HG03135 (cell line): ENCODE measurements at regions not wholly inside any gene's neighbourhood (a gene's known extent, or its start where the extent isn't known, plus 50 kb on each side); places are given as distances from the start of the nearest gene placed in this dataset.
"Not testable (repeated sequence)": the region's sequence is repeated elsewhere in the genome, so short reads cannot be mapped to it uniquely, and the experiment has no call there.

Experiments used
- ATAC-seq: cut with Tn5 transposase; IDR thresholded peaks from one replicate; pipeline ENCODE4 v1.9.1; 2021; ENCODE audit warnings: mild to moderate bottlenecking, moderate library complexity; ENCODE audit not compliant: unreplicated experiment

GRCh38 chr6:137933696-137934095, 66.6 kb downstream of the TNFAIP3 start:
- ATAC-seq, result no peak

DNA sequence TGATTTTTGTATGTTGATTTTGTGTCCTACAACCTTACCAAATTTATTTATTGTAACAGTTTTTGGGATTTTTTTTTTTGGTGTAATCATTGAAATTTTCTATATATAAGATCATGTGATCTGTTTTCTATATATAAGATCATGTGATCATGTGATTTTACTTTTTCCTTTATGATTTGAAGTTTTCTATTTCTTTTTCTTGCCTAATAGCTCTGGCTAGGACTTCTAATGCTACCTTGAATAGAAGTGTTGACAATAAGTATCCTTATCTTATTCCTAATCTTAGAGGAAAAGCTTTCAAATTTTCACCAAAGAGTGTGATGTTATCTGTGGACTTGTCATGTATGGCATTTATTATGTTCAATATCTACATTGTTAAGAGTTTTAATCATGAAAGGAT, 69.7 kb downstream of the TNFAIP3 start:
- ATAC-seq, result no peak

DNA sequence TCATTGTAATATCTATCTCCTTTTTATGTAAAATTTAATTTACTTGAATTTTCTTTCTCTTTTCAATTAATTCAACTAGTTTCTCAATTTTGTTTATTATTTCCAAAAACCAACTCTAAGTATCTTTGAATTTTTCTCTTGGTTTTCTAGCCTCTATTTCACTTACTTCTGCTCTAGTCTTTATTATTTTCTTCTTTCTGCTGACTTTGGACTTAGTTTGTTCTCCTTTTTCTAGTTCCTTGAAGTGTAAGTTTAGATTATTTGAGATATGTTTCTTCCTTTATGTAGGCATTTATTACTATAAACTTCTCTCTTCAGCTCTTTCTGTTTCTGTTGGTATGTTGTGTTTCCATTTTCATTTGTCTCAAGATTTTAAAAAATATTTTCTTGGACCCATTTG, 70.8 kb downstream of the TNFAIP3 start:
- no peak for ATAC-seq

GRCh38 chr6:137938770-137939379, 71.8 kb downstream of the TNFAIP3 start:
- ATAC-seq, result no peak

- no peak for ATAC-seq
These were observed 74.9 kb downstream of the TNFAIP3 start for GRCh38 chr6:137941995-137942394.

GRCh38 chr6:137942736-137943135, 75.7 kb downstream of the TNFAIP3 start:
- ATAC-seq, result no peak

DNA sequence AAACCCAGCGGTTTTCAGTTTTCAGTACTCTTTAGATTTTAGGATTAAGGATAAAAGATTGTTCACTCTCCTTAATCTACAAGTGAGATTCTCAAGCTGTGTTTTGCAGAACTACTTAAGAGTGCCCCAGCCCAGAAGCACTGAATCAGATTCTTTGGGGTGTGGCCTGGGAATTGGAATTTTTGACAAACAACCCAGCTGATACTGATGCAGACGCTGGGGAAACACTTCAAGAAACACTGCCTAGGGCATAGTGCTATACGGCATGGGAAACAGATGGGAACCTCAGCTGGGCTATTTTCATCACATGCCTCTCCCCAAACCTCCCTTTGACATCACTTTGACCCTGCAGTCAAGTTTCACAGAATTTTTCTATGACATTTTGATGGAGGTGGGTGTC, 77.3 kb downstream of the TNFAIP3 start:
- ATAC-seq, result not testable (repeated sequence)

DNA sequence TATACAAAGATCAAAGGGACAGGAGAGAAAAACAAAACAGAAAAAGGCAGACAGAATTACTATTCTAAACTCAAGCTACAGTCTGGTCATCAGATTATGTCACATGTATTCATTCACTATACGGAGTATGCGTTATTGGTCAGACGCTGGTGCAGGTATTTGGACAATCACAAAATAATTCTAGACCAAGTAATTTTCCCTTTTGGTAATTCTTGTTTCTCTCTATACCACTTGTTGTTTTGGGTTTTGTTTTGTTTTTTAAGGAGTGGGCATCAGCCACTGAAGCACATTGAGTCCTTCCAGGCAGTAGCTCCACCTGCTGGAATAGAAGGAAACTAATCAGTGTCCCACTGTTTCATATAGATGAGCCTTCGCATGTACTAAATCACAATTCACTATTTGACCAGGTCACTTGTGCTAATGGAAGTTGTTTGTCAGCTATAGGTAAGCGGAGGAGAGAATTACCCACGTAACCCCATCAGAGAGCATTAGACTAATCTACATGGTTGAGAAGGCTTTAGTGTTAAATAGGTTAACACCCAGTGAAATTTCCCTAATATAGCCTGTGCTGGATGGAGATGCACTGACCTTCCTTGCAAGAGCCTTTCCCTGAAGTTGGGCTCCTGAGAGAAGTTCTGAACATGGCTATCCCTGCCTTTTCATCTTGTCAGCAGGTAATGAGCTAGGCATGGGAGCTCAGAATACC, 77.9 kb downstream of the TNFAIP3 start:
- ATAC-seq, result peak; percentile 38

GRCh38 chr6:137949686-137950390, 82.8 kb downstream of the TNFAIP3 start:
- ATAC-seq, result peak; percentile 65

DNA sequence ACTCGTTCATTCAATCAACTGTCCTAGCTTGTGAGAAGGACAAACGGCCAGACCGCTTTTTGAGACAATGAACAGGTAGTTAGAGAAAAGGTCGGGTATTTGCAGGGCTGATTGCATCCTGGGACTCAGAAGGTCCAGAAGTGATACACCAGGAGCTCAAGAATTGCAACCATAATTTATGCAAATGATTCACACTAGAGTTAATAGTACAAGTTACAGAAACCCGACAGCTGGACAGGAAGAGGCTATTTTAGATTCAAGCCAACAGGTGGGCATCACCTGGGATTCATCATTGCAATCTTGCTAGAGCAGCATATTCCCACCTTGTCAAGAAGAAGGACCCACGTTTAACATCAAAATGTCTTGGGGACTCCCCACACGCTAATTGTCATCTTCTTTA, 83.5 kb downstream of the TNFAIP3 start:
- ATAC-seq, result no peak

DNA sequence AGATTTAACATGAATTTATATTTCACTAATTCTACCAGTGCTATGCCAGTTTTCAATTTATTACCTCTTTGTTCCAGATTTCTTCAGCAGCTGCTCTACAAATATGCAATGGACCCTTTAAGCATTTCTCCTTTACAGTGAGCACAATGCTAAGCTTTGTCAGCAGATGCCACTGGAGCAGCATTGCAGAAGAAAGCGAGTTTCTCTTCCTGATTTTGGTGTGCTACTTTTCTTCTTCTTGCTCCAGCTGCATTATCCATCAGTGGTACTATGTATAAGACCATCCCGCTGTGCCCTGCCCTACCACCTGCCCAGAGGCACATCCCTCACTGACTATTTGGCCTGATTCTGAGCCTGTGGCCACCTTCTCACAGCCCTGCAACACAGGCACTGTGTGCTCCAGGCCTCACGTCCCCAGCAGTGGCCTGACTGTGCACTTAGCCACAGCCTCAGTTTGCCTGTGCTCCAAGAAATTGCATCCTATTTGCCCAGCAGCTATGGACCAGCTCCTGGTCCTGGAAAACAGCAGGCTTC, 84.1 kb downstream of the TNFAIP3 start:
- ATAC-seq, result peak; percentile 46

GRCh38 chr6:137952247-137952646, 85.2 kb downstream of the TNFAIP3 start:
- no peak for ATAC-seq

DNA sequence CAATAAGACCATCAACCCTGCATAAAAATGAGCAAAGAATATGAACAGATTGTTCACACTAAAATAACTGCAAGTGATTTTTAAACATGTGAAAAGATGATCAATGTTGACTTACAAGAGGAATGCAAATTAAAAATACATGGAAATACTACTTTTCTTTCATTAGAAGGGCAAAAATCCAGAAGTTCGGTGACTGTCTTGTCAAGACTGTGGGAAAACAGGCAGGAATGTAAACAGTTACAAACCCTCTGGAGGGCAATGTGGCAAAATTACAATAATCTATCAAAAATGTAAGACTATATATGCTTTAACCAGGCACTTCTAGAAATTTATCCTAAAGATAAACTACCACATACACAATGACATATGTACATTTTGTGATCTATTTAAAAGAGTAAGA, 86.7 kb downstream of the TNFAIP3 start:
- no peak for ATAC-seq

DNA sequence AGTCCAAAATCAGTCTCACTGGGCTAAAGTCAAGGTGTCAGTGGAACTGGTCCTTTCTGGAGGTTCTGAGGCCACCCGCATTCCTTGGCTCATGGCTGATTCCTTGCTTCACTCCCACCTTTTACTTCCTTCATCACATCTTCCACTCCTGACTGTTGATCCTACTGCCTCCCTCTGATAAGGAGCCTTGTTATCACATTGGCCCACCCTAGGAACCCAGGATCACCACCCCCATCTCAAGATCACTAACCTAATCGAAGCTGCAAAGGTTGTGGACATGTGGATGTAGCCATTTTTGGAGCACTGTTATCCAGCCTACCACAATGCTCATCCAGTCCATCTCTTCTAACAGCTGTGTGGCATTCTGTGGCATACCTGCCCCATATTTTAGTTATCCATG, 87.2 kb downstream of the TNFAIP3 start:
- ATAC-seq, result no peak

- ATAC-seq, result no peak
These were observed 89.0 kb downstream of the TNFAIP3 start for GRCh38 chr6:137956098-137956488.

DNA sequence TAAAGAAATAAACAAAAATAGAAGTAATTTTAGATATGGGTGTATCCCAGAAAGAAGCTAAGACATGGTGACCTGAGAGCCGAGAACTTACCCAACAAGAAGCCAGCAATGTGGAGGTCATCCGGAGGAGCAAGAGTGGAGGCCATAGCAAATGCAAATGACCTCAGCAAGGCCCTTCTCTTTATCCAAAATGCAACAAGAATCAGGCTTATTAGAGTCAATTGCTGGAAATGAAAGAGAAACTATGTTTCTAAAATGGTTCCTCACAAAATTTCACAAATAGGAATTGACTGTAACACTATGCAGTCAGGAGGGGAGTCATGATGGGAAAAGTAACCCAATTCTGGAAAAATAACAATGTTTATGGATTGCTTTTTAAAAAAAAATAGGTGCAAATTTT, 90.4 kb downstream of the TNFAIP3 start:
- ATAC-seq, result no peak

DNA sequence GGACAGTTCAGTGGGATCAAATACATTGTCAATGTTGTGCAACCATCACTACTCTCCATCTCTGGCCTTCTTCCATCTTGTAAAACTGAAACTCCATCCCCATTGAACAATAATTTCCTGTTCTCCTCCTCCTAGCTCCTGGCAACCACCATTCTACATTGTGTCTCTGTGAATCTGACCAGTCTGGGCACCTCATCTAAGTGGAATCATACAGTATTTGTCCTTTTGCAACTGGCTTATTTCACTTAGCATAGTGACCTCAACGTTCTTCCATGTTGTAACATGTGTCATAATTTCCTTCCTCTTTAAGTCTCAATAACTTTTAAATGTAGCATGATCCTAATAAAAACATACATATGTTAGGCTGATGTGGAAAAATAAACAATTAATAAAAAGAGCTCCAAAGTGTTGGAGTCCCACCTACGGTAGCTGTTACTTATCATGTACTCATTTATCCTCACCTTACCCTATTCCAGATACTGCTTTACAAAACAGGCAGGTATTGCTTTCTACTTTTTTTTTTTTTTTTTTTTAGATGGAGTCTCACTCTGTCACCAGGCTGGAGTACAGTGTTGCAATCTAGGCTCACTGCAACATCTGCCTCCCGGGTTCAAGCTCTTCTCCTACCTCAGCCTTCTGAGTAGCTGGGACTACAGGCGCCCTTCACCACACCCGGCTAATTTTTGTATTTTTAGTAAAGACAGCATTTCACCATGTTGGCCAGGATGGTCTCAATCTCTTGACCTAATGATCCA, 91.9 kb downstream of the TNFAIP3 start:
- ATAC-seq, result no peak

GRCh38 chr6:137962725-137963124, 95.7 kb downstream of the TNFAIP3 start:
- no peak for ATAC-seq

- no peak for ATAC-seq
These were observed 97.8 kb downstream of the TNFAIP3 start for GRCh38 chr6:137964876-137965275.

DNA sequence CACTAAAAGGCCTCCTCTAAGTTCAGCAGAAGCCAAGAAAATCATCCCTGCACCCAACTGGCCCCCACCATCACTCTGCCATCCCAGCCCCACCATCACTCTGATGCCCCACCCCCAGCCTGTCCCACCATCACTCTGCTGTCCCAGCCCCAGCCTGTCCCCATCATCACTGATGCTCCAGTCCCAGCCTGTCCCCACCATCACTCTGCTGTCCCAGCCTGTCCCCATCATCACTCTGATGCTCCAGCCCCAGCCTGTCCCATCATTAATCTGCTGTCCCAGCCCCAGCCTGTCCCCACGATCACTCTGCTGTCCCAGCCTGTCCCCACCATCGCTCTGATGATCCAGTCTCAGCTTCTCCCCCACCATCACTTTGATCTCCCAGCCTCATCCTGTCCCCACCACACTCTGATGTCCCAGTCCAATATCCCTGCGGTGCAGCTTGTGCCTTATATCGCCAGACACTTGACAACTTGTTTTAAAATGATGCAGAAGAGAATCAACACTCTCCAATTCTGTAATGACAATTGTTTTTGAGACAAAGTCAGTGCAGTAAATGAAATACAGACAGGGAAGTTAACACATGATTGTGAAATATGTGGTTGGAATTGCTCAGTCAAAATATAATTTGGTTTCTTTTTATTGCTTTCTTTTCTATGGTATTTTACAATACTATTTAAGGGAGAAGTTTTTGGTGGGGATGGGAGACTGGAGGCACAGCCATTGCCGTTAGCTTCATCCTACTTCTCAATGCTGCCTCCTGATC, 100.8 kb downstream of the TNFAIP3 start:
- ATAC-seq, result no peak

DNA sequence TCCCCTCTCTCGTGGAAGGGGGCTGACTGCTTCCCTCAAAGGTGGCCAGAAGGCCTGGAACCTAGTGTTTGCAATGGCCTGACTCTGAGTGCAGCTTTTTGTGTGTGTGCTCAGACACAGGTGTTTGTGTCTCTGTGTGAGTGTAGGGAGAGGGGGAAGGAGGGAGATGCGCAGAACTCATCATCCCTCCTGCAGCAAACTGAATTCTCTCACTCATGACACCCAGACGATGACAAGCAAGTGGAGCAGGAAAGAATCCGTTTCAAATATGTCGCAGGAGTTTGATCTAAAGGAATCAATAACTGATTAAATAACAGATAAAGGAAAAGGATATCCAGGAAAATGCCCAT, 101.4 kb downstream of the TNFAIP3 start:
- ATAC-seq, result no peak
